ENCODE measurements at regions not wholly inside any gene's neighbourhood (a gene's known extent, or its start where the extent isn't known, plus 50 kb on each side); places are given as distances from the start of the nearest gene placed in this dataset.

DNA sequence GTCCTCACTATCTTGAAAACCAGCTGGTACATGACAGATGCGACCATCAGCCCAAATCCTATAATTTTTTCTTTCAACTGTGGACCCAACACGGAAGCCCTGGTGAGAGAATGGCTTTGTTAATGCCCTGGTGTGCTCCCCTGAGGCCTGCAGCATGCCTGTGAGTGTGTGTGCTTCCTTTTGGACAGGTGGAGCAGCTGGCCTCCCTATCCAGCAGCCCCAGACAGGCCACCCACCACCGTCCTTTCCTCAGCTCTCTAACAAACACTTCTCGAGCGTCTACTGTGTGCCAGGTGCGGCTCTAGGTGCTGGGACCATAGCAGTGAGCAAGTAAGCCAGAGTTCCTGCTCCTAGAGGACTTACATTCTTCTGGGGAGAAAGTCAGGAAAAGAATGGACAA lies 78.9 kb upstream of the GZMB start:
- ChIA-PET POLR2A (no interaction called here), CTCF (ENCODE audit: unreplicated experiment) (interaction anchor here (0.6 kb wide), 1 partner anchor 21 kb away, joined by 3 read pairs; no protein-coding TSS in a partner anchor)
- no peak for DNase-seq (ENCODE audit: low spot score)
- no peaks in the 10 kb centered on the region for H3K79me2 ChIP-seq (ENCODE audit: insufficient read depth, low read depth, low read length)
- H2AFZ ChIP-seq (ENCODE audit: low read length), result no peak overlapping the region
- TF ChIP-seq CTCF (conservative IDR thresholded peaks at IDR 0.05; ENCODE audit: low read length) (no peak), EZH2phosphoT487 (IDR thresholded peaks at IDR 0.05; ENCODE audit: borderline replicate concordance, low read depth, low read length) (no peak)
- H3K27ac ChIP-seq (ENCODE audit: low read depth, low read length, poor library complexity, severe bottlenecking), result no peak overlapping the region
- H3K4me2 ChIP-seq (ENCODE audit: low read length), result no peak overlapping the region
- intact Hi-C loops (cut with micrococcal nuclease; ENCODE audit: unreplicated experiment), result no loop called here
- H4K20me1 ChIP-seq (ENCODE audit: insufficient read depth, low read length), result no peaks in the 10 kb centered on the region
- H3K9me3 ChIP-seq (ENCODE audit: low read length), result no peaks in the 10 kb centered on the region
- H3K4me3 ChIP-seq (ENCODE audit: low read depth, low read length, poor library complexity, severe bottlenecking), result no peak overlapping the region
- BruUV-seq (replicated peaks), result no TSS peak
- H3K36me3 ChIP-seq (ENCODE audit: insufficient read depth, low read length), result no peaks in the 10 kb centered on the region
- no peaks in the 10 kb centered on the region for H3K9me2 ChIP-seq (ENCODE audit: insufficient read depth, low read length)
- H3K4me1 ChIP-seq (ENCODE audit: insufficient read depth, low read length, poor library complexity, severe bottlenecking), result no peaks in the 10 kb centered on the region

- ChIA-PET CTCF (ENCODE audit: unreplicated experiment) (interaction anchor here (0.6 kb wide), 1 partner anchor 21 kb away, joined by 3 read pairs; no protein-coding TSS in a partner anchor), POLR2A (interaction anchor here (0.7 to 0.9 kb wide), 2 partner anchors 346 to 498 kb away, joined by 3 read pairs; no protein-coding TSS in a partner anchor)
- no peaks in the 10 kb centered on the region for H3K9me2 ChIP-seq (ENCODE audit: insufficient read depth, low read length)
- intact Hi-C loops (cut with micrococcal nuclease; ENCODE audit: unreplicated experiment), result no loop called here
- no peak overlapping the region for H2AFZ ChIP-seq (ENCODE audit: low read length)
- no peaks in the 10 kb centered on the region for H3K9me3 ChIP-seq (ENCODE audit: low read length)
- H4K20me1 ChIP-seq (ENCODE audit: insufficient read depth, low read length), result no peaks in the 10 kb centered on the region
- H3K4me1 ChIP-seq (ENCODE audit: insufficient read depth, low read length, poor library complexity, severe bottlenecking), result no peaks in the 10 kb centered on the region
- H3K79me2 ChIP-seq (ENCODE audit: insufficient read depth, low read depth, low read length), result no peaks in the 10 kb centered on the region
- TF ChIP-seq EZH2phosphoT487 (IDR thresholded peaks at IDR 0.05; ENCODE audit: borderline replicate concordance, low read depth, low read length), result no peak
- TF ChIP-seq CTCF (conservative IDR thresholded peaks at IDR 0.05; ENCODE audit: low read length), result no peak
- no peak for DNase-seq (ENCODE audit: low spot score)
- no peak overlapping the region for H3K27ac ChIP-seq (ENCODE audit: low read depth, low read length, poor library complexity, severe bottlenecking)
- H3K36me3 ChIP-seq (ENCODE audit: insufficient read depth, low read length), result no peaks in the 10 kb centered on the region
- BruUV-seq (replicated peaks), result no TSS peak
- H3K4me2 ChIP-seq (ENCODE audit: low read length), result no peak overlapping the region
- H3K4me3 ChIP-seq (ENCODE audit: low read depth, low read length, poor library complexity, severe bottlenecking), result no peak overlapping the region
Observed at GRCh38 chr14:24712374-24712773, 78.4 kb upstream of the GZMB start.

- peak; percentile 61 for DNase-seq (ENCODE audit: low spot score)
- Histone ChIP-seq H3K4me1 (ENCODE audit: insufficient read depth, low read length, poor library complexity, severe bottlenecking) (peaks cover 8% of the 10 kb centered on the region), H3K27ac (ENCODE audit: low read depth, low read length, poor library complexity, severe bottlenecking) (no peak overlapping the region), H3K36me3 (ENCODE audit: insufficient read depth, low read length) (no peaks in the 10 kb centered on the region), H3K4me2 (ENCODE audit: low read length) (no peak overlapping the region), H3K9me3 (ENCODE audit: low read length) (no peaks in the 10 kb centered on the region), H3K4me3 (ENCODE audit: low read depth, low read length, poor library complexity, severe bottlenecking) (no peak overlapping the region), H3K79me2 (ENCODE audit: insufficient read depth, low read depth, low read length) (no peaks in the 10 kb centered on the region), H2AFZ (ENCODE audit: low read length) (no peak overlapping the region), H3K9me2 (ENCODE audit: insufficient read depth, low read length) (no peaks in the 10 kb centered on the region), H4K20me1 (ENCODE audit: insufficient read depth, low read length) (no peaks in the 10 kb centered on the region)
- ChIA-PET POLR2A (interaction anchor here (0.6 to 0.7 kb wide), 5 partner anchors 17 to 726 kb away, joined by 3 to 7 read pairs (median 3); no protein-coding TSS in a partner anchor), CTCF (ENCODE audit: unreplicated experiment) (interaction anchor here (1.4 kb wide), 1 partner anchor 24 kb away, joined by 3 read pairs; no protein-coding TSS in a partner anchor)
- intact Hi-C loops (cut with micrococcal nuclease; ENCODE audit: unreplicated experiment), result loop anchor here (1.0 kb wide), 1 partner anchor 423 kb away; no protein-coding TSS in a partner anchor
- TF ChIP-seq CTCF (conservative IDR thresholded peaks at IDR 0.05; ENCODE audit: low read length) (peak; percentile 90), EZH2phosphoT487 (IDR thresholded peaks at IDR 0.05; ENCODE audit: borderline replicate concordance, low read depth, low read length) (no peak)
- BruUV-seq (replicated peaks), result no TSS peak
Observed at GRCh38 chr14:24710403-24711112, 76.6 kb upstream of the GZMB start.
